ENCODE measurements at regions not wholly inside any gene's neighbourhood (a gene's known extent, or its start where the extent isn't known, plus 50 kb on each side); places are given as distances from the start of the nearest gene placed in this dataset.

DNA sequence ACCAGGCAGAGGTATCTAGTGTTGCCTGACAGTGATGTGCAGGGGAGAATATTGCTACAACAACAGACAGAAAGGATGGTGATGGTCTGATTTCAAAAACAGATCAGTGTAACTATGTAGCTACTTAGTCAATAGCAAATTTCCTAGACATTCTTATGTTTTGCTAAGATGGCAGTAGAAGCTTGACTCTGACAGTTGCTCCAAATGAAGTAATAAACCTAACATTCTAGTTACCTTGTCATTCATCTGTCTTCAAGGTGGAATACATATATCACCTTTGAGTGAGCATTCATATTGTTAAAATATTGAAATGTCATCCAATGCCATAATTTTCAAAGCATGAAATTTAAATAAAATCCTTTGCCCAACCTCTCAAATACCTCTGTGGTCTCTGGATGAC, 617.4 kb downstream of the USP25 start:
- TF ChIP-seq, protein P1, sequence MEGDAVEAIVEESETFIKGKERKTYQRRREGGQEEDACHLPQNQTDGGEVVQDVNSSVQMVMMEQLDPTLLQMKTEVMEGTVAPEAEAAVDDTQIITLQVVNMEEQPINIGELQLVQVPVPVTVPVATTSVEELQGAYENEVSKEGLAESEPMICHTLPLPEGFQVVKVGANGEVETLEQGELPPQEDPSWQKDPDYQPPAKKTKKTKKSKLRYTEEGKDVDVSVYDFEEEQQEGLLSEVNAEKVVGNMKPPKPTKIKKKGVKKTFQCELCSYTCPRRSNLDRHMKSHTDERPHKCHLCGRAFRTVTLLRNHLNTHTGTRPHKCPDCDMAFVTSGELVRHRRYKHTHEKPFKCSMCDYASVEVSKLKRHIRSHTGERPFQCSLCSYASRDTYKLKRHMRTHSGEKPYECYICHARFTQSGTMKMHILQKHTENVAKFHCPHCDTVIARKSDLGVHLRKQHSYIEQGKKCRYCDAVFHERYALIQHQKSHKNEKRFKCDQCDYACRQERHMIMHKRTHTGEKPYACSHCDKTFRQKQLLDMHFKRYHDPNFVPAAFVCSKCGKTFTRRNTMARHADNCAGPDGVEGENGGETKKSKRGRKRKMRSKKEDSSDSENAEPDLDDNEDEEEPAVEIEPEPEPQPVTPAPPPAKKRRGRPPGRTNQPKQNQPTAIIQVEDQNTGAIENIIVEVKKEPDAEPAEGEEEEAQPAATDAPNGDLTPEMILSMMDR (IDR thresholded peaks at IDR 0.05): no peak
- TF ChIP-seq POLR2A (IDR thresholded peaks at IDR 0.05): no peak
